HEK293 (cell line): ENCODE measurements at regions not wholly inside any gene's neighbourhood (a gene's known extent, or its start where the extent isn't known, plus 50 kb on each side); places are given as distances from the start of the nearest gene placed in this dataset.

Experiments
- MYNN ChIP-seq: fragments of 450-650 bp; formaldehyde crosslinking; IDR thresholded peaks from 2 replicates; pipeline ENCODE4 v1.5.1; 2016; ENCODE audit warnings: missing biosample characterization, missing genetic modification characterization, borderline replicate concordance
- RBAK ChIP-seq: fragments of 450-650 bp; formaldehyde crosslinking; IDR thresholded peaks from 2 replicates; pipeline ENCODE4 v1.5.1; 2016; ENCODE audit warnings: missing biosample characterization, missing genetic modification characterization
- ZNF221 ChIP-seq: fragments of 450-650 bp; formaldehyde crosslinking; IDR thresholded peaks from 2 replicates; pipeline ENCODE4 v1.5.1; 2017; ENCODE audit warnings: missing biosample characterization, missing genetic modification characterization, borderline replicate concordance
- ZNF248 ChIP-seq: fragments of 450-650 bp; formaldehyde crosslinking; IDR thresholded peaks from 2 replicates; pipeline ENCODE4 v1.5.1; 2017; ENCODE audit warnings: missing biosample characterization, missing genetic modification characterization
- ZNF274 ChIP-seq, 2 experiments: fragments of 200-500 bp in 1 of 2; fragments of 450-650 bp in 1 of 2; sonication (Bioruptor generic) in 1 of 2; formaldehyde crosslinking in 1 of 2; IDR thresholded peaks; 2 replicates each; pipeline versions ENCODE4 v1.5.1 to v1.6.1; 2014 to 2016; ENCODE audit warnings: borderline replicate concordance in 1 of 2, inconsistent platforms in 1 of 2, low read length in 1 of 2, missing biosample characterization in 1 of 2, missing genetic modification characterization in 1 of 2
- ZNF324 ChIP-seq: fragments of 450-650 bp; formaldehyde crosslinking; IDR thresholded peaks from 2 replicates; pipeline ENCODE4 v1.5.1; 2016; ENCODE audit warnings: missing biosample characterization, missing genetic modification characterization
- ZNF529 ChIP-seq: fragments of 450-650 bp; formaldehyde crosslinking; IDR thresholded peaks from 2 replicates; pipeline ENCODE4 v1.5.1; 2017; ENCODE audit warnings: missing genetic modification characterization, missing biosample characterization; ENCODE audit not compliant: insufficient replicate concordance
- TF ChIP-seq, protein P1 (sequence below): fragments of 450-650 bp; formaldehyde crosslinking; conservative IDR thresholded peaks from 2 replicates; pipeline ENCODE4 v1.5.1; 2016; ENCODE audit warnings: low read depth, missing biosample characterization, missing genetic modification characterization
- TF ChIP-seq, protein P2 (sequence below): fragments of 450-650 bp; formaldehyde crosslinking; IDR thresholded peaks from 2 replicates; pipeline ENCODE4 v1.5.1; 2016; ENCODE audit warnings: missing biosample characterization, missing genetic modification characterization
- TF ChIP-seq, protein P3 (sequence below): fragments of 450-650 bp; formaldehyde crosslinking; IDR thresholded peaks from 2 replicates; pipeline ENCODE4 v1.5.1; 2016; ENCODE audit warnings: missing biosample characterization, missing genetic modification characterization
- TF ChIP-seq, protein P4 (sequence below): fragments of 450-650 bp; formaldehyde crosslinking; IDR thresholded peaks from 2 replicates; pipeline ENCODE4 v1.5.1; 2016; ENCODE audit warnings: missing biosample characterization, missing genetic modification characterization
- TF ChIP-seq, protein P5 (sequence below): sonication (generic); formaldehyde crosslinking; IDR thresholded peaks from 2 replicates; pipeline ENCODE4 v1.8.1; 2022; ENCODE audit warnings: mild to moderate bottlenecking, moderate library complexity, missing genetic modification reagents
- TF ChIP-seq, protein P6 (sequence below): fragments of 450-650 bp; formaldehyde crosslinking; IDR thresholded peaks from 2 replicates; pipeline ENCODE4 v1.5.1; 2017; ENCODE audit warnings: missing biosample characterization, missing genetic modification characterization

DNA sequence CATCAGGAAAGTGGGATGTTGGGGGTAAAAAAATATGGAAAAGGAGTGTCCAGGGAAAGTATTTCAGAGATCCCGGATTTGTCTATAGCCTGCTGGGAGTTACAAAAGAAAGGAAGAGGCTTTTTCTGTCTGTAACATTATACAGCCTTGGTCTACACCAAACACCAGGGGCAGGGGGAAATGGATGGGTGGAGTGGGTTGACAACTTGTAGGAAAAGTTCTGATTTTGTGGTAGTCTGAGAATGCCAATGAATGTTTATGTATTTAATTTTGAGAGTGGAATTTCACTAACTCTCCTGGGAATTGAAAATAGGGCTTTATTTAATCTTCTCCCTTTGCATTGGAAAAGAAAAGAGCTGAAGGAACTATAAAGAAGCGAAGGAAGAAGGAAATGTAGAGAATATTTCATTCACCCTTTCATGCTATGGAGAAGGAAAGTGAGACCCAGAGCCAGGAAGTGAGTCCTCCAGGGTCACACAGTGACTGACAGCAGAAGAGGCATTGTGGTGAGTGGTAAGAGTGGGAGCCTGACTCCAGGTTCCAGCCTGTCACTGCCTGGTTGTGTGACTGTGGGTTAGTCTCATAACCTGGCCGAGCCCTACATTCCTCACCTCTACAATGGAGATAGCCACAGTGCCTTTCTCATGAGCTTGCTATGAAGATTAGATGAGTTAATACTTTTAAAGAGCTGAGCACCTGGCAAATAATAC, 346.3 kb upstream of the TNP1 start:
- TF ChIP-seq, protein P1, sequence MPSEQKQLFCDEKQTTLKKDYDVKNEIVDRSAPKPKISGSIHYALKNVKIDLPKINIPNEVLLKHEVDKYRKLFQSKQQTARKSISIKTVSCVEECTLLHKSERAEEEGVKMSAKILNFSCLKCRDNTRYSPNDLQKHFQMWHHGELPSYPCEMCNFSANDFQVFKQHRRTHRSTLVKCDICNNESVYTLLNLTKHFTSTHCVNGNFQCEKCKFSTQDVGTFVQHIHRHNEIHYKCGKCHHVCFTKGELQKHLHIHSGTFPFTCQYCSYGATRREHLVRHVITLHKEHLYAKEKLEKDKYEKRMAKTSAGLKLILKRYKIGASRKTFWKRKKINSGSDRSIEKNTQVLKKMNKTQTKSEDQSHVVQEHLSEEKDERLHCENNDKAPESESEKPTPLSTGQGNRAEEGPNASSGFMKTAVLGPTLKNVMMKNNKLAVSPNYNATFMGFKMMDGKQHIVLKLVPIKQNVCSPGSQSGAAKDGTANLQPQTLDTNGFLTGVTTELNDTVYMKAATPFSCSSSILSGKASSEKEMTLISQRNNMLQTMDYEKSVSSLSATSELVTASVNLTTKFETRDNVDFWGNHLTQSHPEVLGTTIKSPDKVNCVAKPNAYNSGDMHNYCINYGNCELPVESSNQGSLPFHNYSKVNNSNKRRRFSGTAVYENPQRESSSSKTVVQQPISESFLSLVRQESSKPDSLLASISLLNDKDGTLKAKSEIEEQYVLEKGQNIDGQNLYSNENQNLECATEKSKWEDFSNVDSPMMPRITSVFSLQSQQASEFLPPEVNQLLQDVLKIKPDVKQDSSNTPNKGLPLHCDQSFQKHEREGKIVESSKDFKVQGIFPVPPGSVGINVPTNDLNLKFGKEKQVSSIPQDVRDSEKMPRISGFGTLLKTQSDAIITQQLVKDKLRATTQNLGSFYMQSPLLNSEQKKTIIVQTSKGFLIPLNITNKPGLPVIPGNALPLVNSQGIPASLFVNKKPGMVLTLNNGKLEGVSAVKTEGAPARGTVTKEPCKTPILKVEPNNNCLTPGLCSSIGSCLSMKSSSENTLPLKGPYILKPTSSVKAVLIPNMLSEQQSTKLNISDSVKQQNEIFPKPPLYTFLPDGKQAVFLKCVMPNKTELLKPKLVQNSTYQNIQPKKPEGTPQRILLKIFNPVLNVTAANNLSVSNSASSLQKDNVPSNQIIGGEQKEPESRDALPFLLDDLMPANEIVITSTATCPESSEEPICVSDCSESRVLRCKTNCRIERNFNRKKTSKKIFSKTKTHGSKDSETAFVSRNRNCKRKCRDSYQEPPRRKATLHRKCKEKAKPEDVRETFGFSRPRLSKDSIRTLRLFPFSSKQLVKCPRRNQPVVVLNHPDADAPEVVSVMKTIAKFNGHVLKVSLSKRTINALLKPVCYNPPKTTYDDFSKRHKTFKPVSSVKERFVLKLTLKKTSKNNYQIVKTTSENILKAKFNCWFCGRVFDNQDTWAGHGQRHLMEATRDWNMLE (tag by site-specific recombination): no peak
- no peak for TF ChIP-seq ZNF274 (IDR thresholded peaks at IDR 0.05; ENCODE audit: low read length)
- TF ChIP-seq ZNF274 (tag by site-specific recombination; IDR thresholded peaks at IDR 0.05; ENCODE audit: borderline replicate concordance): no peak
- no peak for TF ChIP-seq MYNN
- TF ChIP-seq ZNF324 (tag by site-specific recombination): no peak
- TF ChIP-seq, protein P2, sequence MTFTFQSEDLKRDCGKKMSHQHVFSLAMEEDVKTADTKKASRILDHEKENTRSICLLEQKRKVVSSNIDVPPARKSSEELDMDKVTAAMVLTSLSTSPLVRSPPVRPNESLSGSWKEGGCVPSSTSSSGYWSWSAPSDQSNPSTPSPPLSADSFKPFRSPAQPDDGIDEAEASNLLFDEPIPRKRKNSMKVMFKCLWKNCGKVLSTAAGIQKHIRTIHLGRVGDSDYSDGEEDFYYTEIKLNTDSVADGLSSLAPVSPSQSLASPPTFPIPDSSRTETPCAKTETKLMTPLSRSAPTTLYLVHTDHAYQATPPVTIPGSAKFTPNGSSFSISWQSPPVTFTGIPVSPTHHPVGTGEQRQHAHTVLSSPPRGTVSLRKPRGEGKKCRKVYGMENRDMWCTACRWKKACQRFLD (tag by site-specific recombination): no peak
- TF ChIP-seq, protein P3, sequence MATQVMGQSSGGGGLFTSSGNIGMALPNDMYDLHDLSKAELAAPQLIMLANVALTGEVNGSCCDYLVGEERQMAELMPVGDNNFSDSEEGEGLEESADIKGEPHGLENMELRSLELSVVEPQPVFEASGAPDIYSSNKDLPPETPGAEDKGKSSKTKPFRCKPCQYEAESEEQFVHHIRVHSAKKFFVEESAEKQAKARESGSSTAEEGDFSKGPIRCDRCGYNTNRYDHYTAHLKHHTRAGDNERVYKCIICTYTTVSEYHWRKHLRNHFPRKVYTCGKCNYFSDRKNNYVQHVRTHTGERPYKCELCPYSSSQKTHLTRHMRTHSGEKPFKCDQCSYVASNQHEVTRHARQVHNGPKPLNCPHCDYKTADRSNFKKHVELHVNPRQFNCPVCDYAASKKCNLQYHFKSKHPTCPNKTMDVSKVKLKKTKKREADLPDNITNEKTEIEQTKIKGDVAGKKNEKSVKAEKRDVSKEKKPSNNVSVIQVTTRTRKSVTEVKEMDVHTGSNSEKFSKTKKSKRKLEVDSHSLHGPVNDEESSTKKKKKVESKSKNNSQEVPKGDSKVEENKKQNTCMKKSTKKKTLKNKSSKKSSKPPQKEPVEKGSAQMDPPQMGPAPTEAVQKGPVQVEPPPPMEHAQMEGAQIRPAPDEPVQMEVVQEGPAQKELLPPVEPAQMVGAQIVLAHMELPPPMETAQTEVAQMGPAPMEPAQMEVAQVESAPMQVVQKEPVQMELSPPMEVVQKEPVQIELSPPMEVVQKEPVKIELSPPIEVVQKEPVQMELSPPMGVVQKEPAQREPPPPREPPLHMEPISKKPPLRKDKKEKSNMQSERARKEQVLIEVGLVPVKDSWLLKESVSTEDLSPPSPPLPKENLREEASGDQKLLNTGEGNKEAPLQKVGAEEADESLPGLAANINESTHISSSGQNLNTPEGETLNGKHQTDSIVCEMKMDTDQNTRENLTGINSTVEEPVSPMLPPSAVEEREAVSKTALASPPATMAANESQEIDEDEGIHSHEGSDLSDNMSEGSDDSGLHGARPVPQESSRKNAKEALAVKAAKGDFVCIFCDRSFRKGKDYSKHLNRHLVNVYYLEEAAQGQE: no peak
- TF ChIP-seq, protein P4, sequence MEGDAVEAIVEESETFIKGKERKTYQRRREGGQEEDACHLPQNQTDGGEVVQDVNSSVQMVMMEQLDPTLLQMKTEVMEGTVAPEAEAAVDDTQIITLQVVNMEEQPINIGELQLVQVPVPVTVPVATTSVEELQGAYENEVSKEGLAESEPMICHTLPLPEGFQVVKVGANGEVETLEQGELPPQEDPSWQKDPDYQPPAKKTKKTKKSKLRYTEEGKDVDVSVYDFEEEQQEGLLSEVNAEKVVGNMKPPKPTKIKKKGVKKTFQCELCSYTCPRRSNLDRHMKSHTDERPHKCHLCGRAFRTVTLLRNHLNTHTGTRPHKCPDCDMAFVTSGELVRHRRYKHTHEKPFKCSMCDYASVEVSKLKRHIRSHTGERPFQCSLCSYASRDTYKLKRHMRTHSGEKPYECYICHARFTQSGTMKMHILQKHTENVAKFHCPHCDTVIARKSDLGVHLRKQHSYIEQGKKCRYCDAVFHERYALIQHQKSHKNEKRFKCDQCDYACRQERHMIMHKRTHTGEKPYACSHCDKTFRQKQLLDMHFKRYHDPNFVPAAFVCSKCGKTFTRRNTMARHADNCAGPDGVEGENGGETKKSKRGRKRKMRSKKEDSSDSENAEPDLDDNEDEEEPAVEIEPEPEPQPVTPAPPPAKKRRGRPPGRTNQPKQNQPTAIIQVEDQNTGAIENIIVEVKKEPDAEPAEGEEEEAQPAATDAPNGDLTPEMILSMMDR (tag by site-specific recombination): no peak
- TF ChIP-seq, protein P5, sequence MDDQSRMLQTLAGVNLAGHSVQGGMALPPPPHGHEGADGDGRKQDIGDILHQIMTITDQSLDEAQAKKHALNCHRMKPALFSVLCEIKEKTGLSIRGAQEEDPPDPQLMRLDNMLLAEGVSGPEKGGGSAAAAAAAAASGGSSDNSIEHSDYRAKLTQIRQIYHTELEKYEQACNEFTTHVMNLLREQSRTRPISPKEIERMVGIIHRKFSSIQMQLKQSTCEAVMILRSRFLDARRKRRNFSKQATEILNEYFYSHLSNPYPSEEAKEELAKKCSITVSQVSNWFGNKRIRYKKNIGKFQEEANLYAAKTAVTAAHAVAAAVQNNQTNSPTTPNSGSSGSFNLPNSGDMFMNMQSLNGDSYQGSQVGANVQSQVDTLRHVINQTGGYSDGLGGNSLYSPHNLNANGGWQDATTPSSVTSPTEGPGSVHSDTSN: no peak
- no peak for TF ChIP-seq ZNF529 (tag by site-specific recombination)
- no peak for TF ChIP-seq RBAK (tag by site-specific recombination)
- TF ChIP-seq, protein P6, sequence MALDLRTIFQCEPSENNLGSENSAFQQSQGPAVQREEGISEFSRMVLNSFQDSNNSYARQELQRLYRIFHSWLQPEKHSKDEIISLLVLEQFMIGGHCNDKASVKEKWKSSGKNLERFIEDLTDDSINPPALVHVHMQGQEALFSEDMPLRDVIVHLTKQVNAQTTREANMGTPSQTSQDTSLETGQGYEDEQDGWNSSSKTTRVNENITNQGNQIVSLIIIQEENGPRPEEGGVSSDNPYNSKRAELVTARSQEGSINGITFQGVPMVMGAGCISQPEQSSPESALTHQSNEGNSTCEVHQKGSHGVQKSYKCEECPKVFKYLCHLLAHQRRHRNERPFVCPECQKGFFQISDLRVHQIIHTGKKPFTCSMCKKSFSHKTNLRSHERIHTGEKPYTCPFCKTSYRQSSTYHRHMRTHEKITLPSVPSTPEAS (tag by site-specific recombination): no peak
- TF ChIP-seq ZNF221: no peak
- no peak for TF ChIP-seq ZNF248 (tag by site-specific recombination)
